ENCODE measurements at regions not wholly inside any gene's neighbourhood (a gene's known extent, or its start where the extent isn't known, plus 50 kb on each side); places are given as distances from the start of the nearest gene placed in this dataset.

DNA sequence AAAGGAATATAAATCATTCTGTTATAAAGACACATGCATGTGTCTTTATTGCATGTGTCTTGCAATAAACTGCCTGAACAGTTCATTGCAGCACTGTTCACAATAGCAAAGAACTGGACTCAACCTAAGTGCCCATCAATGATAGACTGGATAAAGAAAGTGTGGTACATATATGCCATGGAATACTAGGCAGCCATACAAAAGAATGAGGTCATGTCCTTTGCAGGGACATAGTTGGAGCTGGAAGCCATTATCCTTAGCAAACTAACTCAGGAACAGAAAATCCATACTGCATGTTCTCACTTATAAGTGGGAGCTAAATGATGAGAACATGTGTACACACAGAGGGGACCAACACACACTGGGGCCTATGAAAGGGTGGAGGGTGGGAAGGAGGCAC lies 63.7 kb upstream of the CHD1 start:
- H3K36me3 Mint-ChIP-seq (ENCODE audit: low read depth): no peaks in the 10 kb centered on the region
- no peak overlapping the region for H3K27ac Mint-ChIP-seq
- no peak overlapping the region for H3K4me3 Mint-ChIP-seq
- no peaks in the 10 kb centered on the region for H3K9me3 Mint-ChIP-seq
- Histone ChIP-seq H3K9ac (ENCODE audit: extremely low read depth, low read length, poor library complexity, severe bottlenecking) (no peak overlapping the region), H3K36me3 (ENCODE audit: control insufficient read depth, insufficient read depth, low read length) (no peaks in the 10 kb centered on the region), H3K27ac (ENCODE audit: low read depth, low read length) (no peak overlapping the region), H3K27me3 (ENCODE audit: control insufficient read depth, insufficient read depth, low read length, poor library complexity, severe bottlenecking) (no peaks in the 10 kb centered on the region), H3K4me3 (ENCODE audit: low read length) (no peak overlapping the region), H3K4me1 (ENCODE audit: control insufficient read depth, insufficient read depth, low read length) (peaks cover 3% of the 10 kb centered on the region), H3K9me3 (ENCODE audit: control insufficient read depth, low read length) (no peaks in the 10 kb centered on the region)
- no peak for DNase-seq
- H3K4me1 Mint-ChIP-seq: peaks cover 16% of the 10 kb centered on the region
- TF ChIP-seq, protein P1, sequence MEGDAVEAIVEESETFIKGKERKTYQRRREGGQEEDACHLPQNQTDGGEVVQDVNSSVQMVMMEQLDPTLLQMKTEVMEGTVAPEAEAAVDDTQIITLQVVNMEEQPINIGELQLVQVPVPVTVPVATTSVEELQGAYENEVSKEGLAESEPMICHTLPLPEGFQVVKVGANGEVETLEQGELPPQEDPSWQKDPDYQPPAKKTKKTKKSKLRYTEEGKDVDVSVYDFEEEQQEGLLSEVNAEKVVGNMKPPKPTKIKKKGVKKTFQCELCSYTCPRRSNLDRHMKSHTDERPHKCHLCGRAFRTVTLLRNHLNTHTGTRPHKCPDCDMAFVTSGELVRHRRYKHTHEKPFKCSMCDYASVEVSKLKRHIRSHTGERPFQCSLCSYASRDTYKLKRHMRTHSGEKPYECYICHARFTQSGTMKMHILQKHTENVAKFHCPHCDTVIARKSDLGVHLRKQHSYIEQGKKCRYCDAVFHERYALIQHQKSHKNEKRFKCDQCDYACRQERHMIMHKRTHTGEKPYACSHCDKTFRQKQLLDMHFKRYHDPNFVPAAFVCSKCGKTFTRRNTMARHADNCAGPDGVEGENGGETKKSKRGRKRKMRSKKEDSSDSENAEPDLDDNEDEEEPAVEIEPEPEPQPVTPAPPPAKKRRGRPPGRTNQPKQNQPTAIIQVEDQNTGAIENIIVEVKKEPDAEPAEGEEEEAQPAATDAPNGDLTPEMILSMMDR (conservative IDR thresholded peaks at IDR 0.05): no peak
- H3K27me3 Mint-ChIP-seq (ENCODE audit: insufficient read depth): no peaks in the 10 kb centered on the region

DNA sequence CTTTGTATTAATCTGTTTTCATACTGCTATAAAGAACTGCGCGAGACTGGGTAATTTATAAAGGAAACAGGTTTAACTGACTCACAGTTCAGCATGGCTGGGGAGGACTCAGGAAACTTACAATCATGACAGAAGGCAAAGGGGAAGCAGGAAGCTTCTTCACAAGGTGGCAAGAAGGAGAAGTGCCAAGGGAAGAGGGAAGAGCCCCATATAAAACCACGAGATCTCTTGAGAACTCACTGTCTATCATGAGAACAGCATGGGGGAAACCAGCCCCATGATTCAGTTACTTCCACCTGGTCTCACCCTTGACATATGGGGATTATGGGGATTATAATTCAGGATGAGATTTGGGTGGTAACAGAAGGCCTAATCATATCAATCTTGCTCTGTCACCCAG lies 60.9 kb upstream of the CHD1 start:
- Histone ChIP-seq H3K36me3 (ENCODE audit: control insufficient read depth, insufficient read depth, low read length) (no peaks in the 10 kb centered on the region), H3K9me3 (ENCODE audit: control insufficient read depth, low read length) (no peaks in the 10 kb centered on the region), H3K27me3 (ENCODE audit: control insufficient read depth, insufficient read depth, low read length, poor library complexity, severe bottlenecking) (no peaks in the 10 kb centered on the region), H3K4me1 (ENCODE audit: control insufficient read depth, insufficient read depth, low read length) (peaks cover 3% of the 10 kb centered on the region), H3K4me3 (ENCODE audit: low read length) (no peak overlapping the region), H3K27ac (ENCODE audit: low read depth, low read length) (no peak overlapping the region), H3K9ac (ENCODE audit: extremely low read depth, low read length, poor library complexity, severe bottlenecking) (no peak overlapping the region)
- Mint-ChIP-seq H3K27ac (no peak overlapping the region), H3K4me3 (no peak overlapping the region), H3K36me3 (ENCODE audit: low read depth) (no peaks in the 10 kb centered on the region), H3K4me1 (peaks cover 11% of the 10 kb centered on the region), H3K27me3 (ENCODE audit: insufficient read depth) (no peaks in the 10 kb centered on the region), H3K9me3 (no peaks in the 10 kb centered on the region)
- no peak for DNase-seq
- WGBS, 2 experiments (ENCODE audit: insufficient coverage in 1 of 2, insufficient read length in 1 of 2): 49 to 60% methylated on average over 3 of the region's 3 CpGs
- TF ChIP-seq, protein P1 (conservative IDR thresholded peaks at IDR 0.05): no peak

- TF ChIP-seq, protein P1 (conservative IDR thresholded peaks at IDR 0.05): no peak
- Mint-ChIP-seq H3K27me3 (ENCODE audit: insufficient read depth) (no peaks in the 10 kb centered on the region), H3K27ac (no peak overlapping the region), H3K9me3 (no peaks in the 10 kb centered on the region), H3K4me1 (peaks cover 3% of the 10 kb centered on the region), H3K4me3 (no peak overlapping the region), H3K36me3 (ENCODE audit: low read depth) (no peaks in the 10 kb centered on the region)
- no peak overlapping the region for H3K27ac ChIP-seq (ENCODE audit: low read depth, low read length)
- no peaks in the 10 kb centered on the region for H3K4me1 ChIP-seq (ENCODE audit: control insufficient read depth, insufficient read depth, low read length)
- no peaks in the 10 kb centered on the region for H3K36me3 ChIP-seq (ENCODE audit: control insufficient read depth, insufficient read depth, low read length)
- no peak for DNase-seq
- WGBS, 2 experiments (ENCODE audit: insufficient coverage in 1 of 2, insufficient read length in 1 of 2): 91 to 93% methylated on average over 3 of the region's 3 CpGs
- no peak overlapping the region for H3K9ac ChIP-seq (ENCODE audit: extremely low read depth, low read length, poor library complexity, severe bottlenecking)
- H3K9me3 ChIP-seq (ENCODE audit: control insufficient read depth, low read length): no peaks in the 10 kb centered on the region
- H3K27me3 ChIP-seq (ENCODE audit: control insufficient read depth, insufficient read depth, low read length, poor library complexity, severe bottlenecking): no peaks in the 10 kb centered on the region
- H3K4me3 ChIP-seq (ENCODE audit: low read length): no peak overlapping the region
Observed at GRCh38 chr5:98986587-98986986, 57.8 kb upstream of the CHD1 start.

Data from endodermal cell (in vitro differentiated cells).